H9 (cell line): ENCODE measurements at regions not wholly inside any gene's neighbourhood (a gene's known extent, or its start where the extent isn't known, plus 50 kb on each side); places are given as distances from the start of the nearest gene placed in this dataset.

ENCODE experiments used
- DNase-seq: peaks from one replicate; pipeline ENCODE4 v3.0.0-alpha.2; 2017
- H2AFZ ChIP-seq: one replicate; pipeline ENCODE4 v1.6.1; 2013; ENCODE audit warnings: mild to moderate bottlenecking, low read length, control low read depth, moderate library complexity
- H2AK5ac ChIP-seq: 2 replicates; pipeline ENCODE4 v1.6.1; 2013; ENCODE audit warnings: low read length, control low read depth, mixed read lengths; ENCODE audit not compliant: insufficient read length
- H2BK120ac ChIP-seq: one replicate; pipeline ENCODE4 v1.6.1; 2013; ENCODE audit warnings: low read depth, mild to moderate bottlenecking, low read length, control low read depth, inconsistent platforms; ENCODE audit not compliant: poor library complexity, severe bottlenecking
- H2BK12ac ChIP-seq: 2 replicates; pipeline ENCODE4 v1.6.1; 2013; ENCODE audit warnings: low read length, control low read depth, mixed read lengths, low read depth; ENCODE audit not compliant: insufficient read length
- H2BK15ac ChIP-seq: 2 replicates; pipeline ENCODE4 v1.6.1; 2013; ENCODE audit warnings: low read depth, low read length, control low read depth
- H2BK20ac ChIP-seq: one replicate; pipeline ENCODE4 v1.6.1; 2013; ENCODE audit warnings: low read depth, mild to moderate bottlenecking, low read length, control low read depth, inconsistent platforms; ENCODE audit not compliant: poor library complexity, severe bottlenecking
- H2BK5ac ChIP-seq: 2 replicates; pipeline ENCODE4 v1.6.1; 2013; ENCODE audit warnings: low read length, control low read depth, mixed read lengths; ENCODE audit not compliant: insufficient read length
- H3K14ac ChIP-seq: 2 replicates; pipeline ENCODE4 v1.6.1; 2013; ENCODE audit warnings: low read length, control low read depth; ENCODE audit not compliant: insufficient read depth
- H3K18ac ChIP-seq: 2 replicates; pipeline ENCODE4 v1.6.1; 2013; ENCODE audit warnings: low read depth, mild to moderate bottlenecking, mixed read lengths, low read length, control low read depth; ENCODE audit not compliant: insufficient read length
- H3K23ac ChIP-seq: 2 replicates; pipeline ENCODE4 v1.6.1; 2013; ENCODE audit warnings: low read length, control low read depth, mixed read lengths, low read depth; ENCODE audit not compliant: insufficient read length
- H3K23me2 ChIP-seq: 2 replicates; pipeline ENCODE4 v1.6.1; 2013; ENCODE audit warnings: low read depth, mild to moderate bottlenecking, mixed read lengths, low read length, control low read depth; ENCODE audit not compliant: insufficient read length, poor library complexity, severe bottlenecking
- H3K27ac ChIP-seq: 2 replicates; pipeline ENCODE4 v1.5.1; 2013; ENCODE audit warnings: low read length, control low read depth, mixed read lengths, low read depth; ENCODE audit not compliant: insufficient read length
- H3K27me3 ChIP-seq: 2 replicates; pipeline ENCODE4 v1.6.1; 2013; ENCODE audit warnings: low read length, control low read depth, inconsistent platforms; ENCODE audit not compliant: insufficient read depth
- H3K4ac ChIP-seq: 2 replicates; pipeline ENCODE4 v1.6.1; 2013; ENCODE audit warnings: low read depth, mild to moderate bottlenecking, control low read depth, inconsistent platforms, low read length, moderate library complexity
- H3K4me1 ChIP-seq: 2 replicates; pipeline ENCODE4 v1.6.1; 2013; ENCODE audit warnings: low read length, control low read depth, inconsistent platforms; ENCODE audit not compliant: insufficient read depth
- H3K4me2 ChIP-seq: 2 replicates; pipeline ENCODE4 v1.6.1; 2013; ENCODE audit warnings: low read length, control low read depth, mixed read lengths; ENCODE audit not compliant: insufficient read length, insufficient read depth
- H3K56ac ChIP-seq: 2 replicates; pipeline ENCODE4 v1.6.1; 2013; ENCODE audit warnings: low read depth, mild to moderate bottlenecking, mixed read lengths, low read length, control low read depth; ENCODE audit not compliant: insufficient read length
- H3K79me1 ChIP-seq: 2 replicates; pipeline ENCODE4 v1.6.1; 2013; ENCODE audit warnings: low read depth, mild to moderate bottlenecking, moderate library complexity, low read length, control low read depth, inconsistent platforms; ENCODE audit not compliant: insufficient read depth, poor library complexity, severe bottlenecking
- H3K79me2 ChIP-seq: 2 replicates; pipeline ENCODE4 v1.6.1; 2013; ENCODE audit warnings: low read length, control low read depth, inconsistent platforms; ENCODE audit not compliant: insufficient read depth
- H3K9ac ChIP-seq: 2 replicates; pipeline ENCODE4 v1.6.1; 2013; ENCODE audit warnings: low read length, control low read depth, mixed read lengths; ENCODE audit not compliant: insufficient read length; ENCODE audit errors: extremely low read depth
- H3K9me3 ChIP-seq: one replicate; pipeline ENCODE4 v1.6.1; 2013; ENCODE audit warnings: low read depth, low read length, inconsistent platforms; ENCODE audit not compliant: control insufficient read depth
- H3T11ph ChIP-seq: one replicate; pipeline ENCODE4 v1.6.1; 2013; ENCODE audit warnings: mild to moderate bottlenecking, low read length, control low read depth, inconsistent platforms
- H4K20me1 ChIP-seq: one replicate; pipeline ENCODE4 v1.6.1; 2013; ENCODE audit not compliant: control insufficient read depth, insufficient read length, insufficient read depth
- H4K5ac ChIP-seq: 2 replicates; pipeline ENCODE4 v1.6.1; 2013; ENCODE audit warnings: low read depth, mild to moderate bottlenecking, mixed read lengths, low read length, control low read depth; ENCODE audit not compliant: insufficient read length
- H4K8ac ChIP-seq: replicated peaks from 2 replicates; pipeline ENCODE4 v1.6.1; 2013; ENCODE audit warnings: low read length, control low read depth, mixed read lengths, low read depth; ENCODE audit not compliant: insufficient read length
- H4K91ac ChIP-seq: 2 replicates; pipeline ENCODE4 v1.6.1; 2013; ENCODE audit warnings: low read depth, mild to moderate bottlenecking, moderate library complexity, mixed read lengths, low read length, control low read depth; ENCODE audit not compliant: insufficient read length
- H3K27ac Mint-ChIP-seq, 3 experiments: 2 replicates in 2 of 3; 3 replicates in 1 of 3; pipeline ENCODE4 v1.8.0; 2020 to 2021; ENCODE audit warnings: mixed read lengths in 3 of 3, mild to moderate bottlenecking in 1 of 3, moderate library complexity in 1 of 3
- H3K27me3 Mint-ChIP-seq: 2 replicates; pipeline ENCODE4 v1.8.0; 2021; ENCODE audit warnings: low read depth, mild to moderate bottlenecking, moderate library complexity, mixed read lengths
- H3K36me3 Mint-ChIP-seq, 3 experiments: 2 replicates in 2 of 3; 3 replicates in 1 of 3; pipeline ENCODE4 v1.8.0; 2020 to 2021; ENCODE audit warnings: low read depth in 3 of 3, mixed read lengths in 3 of 3; ENCODE audit not compliant: insufficient read depth in 1 of 3
- H3K4me1 Mint-ChIP-seq, 2 experiments: 2 replicates each; pipeline ENCODE4 v1.8.0; 2020; ENCODE audit warnings: mixed read lengths in 2 of 2
- H3K4me3 Mint-ChIP-seq, 2 experiments: 2 replicates in 1 of 2; 3 replicates in 1 of 2; pipeline ENCODE4 v1.8.0; 2020 to 2021; ENCODE audit warnings: mild to moderate bottlenecking in 2 of 2, mixed read lengths in 2 of 2, moderate library complexity in 1 of 2
- H3K9me3 Mint-ChIP-seq, 2 experiments: 2 replicates in 1 of 2; 3 replicates in 1 of 2; pipeline ENCODE4 v1.8.0; 2020; ENCODE audit warnings: mild to moderate bottlenecking in 2 of 2, mixed read lengths in 2 of 2, moderate library complexity in 1 of 2
- CTCF ChIP-seq: fragments of 200-600 bp; sonication (generic); conservative IDR thresholded peaks from 3 replicates; pipeline ENCODE4 v1.8.0; 2021; ENCODE audit warnings: antibody characterized with exemption, mild to moderate bottlenecking
- WGBS: extraction: QIAGEN DNeasy Blood & Tissue Kit; methylation state at CpG from one replicate; pipeline ENCODE4 v1.1.7; 2013; ENCODE audit warnings: missing lambda C conversion rate, low lambda C conversion rate, mixed read lengths; ENCODE audit not compliant: insufficient read length; ENCODE audit errors: extremely low coverage; 5-methylcytosine and 5-hydroxymethylcytosine counted together

- Histone ChIP-seq H3K27me3 (no peaks in the 10 kb centered on the region), H2AK5ac (no peak overlapping the region), H2BK120ac (no peak overlapping the region), H3K18ac (no peak overlapping the region), H3K14ac (no peak overlapping the region), H3K4me1 (no peaks in the 10 kb centered on the region; the same call in 1 of the 2 replicates), H3K23ac (no peak overlapping the region), H2BK20ac (no peak overlapping the region), H4K8ac (no peak overlapping the region), H3K9ac (no peak overlapping the region), H3K27ac (no peak overlapping the region), H3T11ph (no peak overlapping the region), H2AFZ (no peak overlapping the region), H3K9me3 (no peaks in the 10 kb centered on the region), H3K79me2 (no peaks in the 10 kb centered on the region), H3K56ac (no peak overlapping the region), H4K91ac (no peak overlapping the region), H2BK12ac (no peak overlapping the region), H3K4ac (no peak overlapping the region), H3K79me1 (no peaks in the 10 kb centered on the region), H3K23me2 (no peaks in the 10 kb centered on the region), H2BK15ac (no peak overlapping the region), H4K20me1 (no peaks in the 10 kb centered on the region), H2BK5ac (no peak overlapping the region), H3K4me2 (no peak overlapping the region), H4K5ac (no peak overlapping the region)
- H3K36me3 Mint-ChIP-seq, result 0 out of 7 replicates have a peak, but pooled peaks cover 0 to 2% (median 0%) of the 10 kb centered on the region in 3 experiments
- peaks cover 20 to 24% of the 10 kb centered on the region in 2 experiments for H3K4me1 Mint-ChIP-seq
- DNase-seq, result no peak
- peaks cover 0 to 6% of the 10 kb centered on the region in 2 experiments; a peak in 1 of 5 replicates for H3K9me3 Mint-ChIP-seq
- H3K27ac Mint-ChIP-seq, result no peak overlapping the region; a peak in 1 of 7 replicates
- no peaks in the 10 kb centered on the region for H3K27me3 Mint-ChIP-seq
- TF ChIP-seq CTCF, result no peak
- no peak overlapping the region for H3K4me3 Mint-ChIP-seq
- no CpG with 5 or more reads among the region's 3 CpGs for WGBS
These were observed 79.9 kb upstream of the PCDH18 start for GRCh38 chr4:137611998-137612700.
